ENCODE measurements at regions not wholly inside any gene's neighbourhood (a gene's known extent, or its start where the extent isn't known, plus 50 kb on each side); places are given as distances from the start of the nearest gene placed in this dataset.

- no peak for DNase-seq
- Histone ChIP-seq H3K36me3 (no peaks in the 10 kb centered on the region), H3K4me3 (no peak overlapping the region), H3K27me3 (peaks cover 0 to 4% of the 10 kb centered on the region in 2 donors), H3K27ac (no peak overlapping the region), H3K9me3 (peaks cover 0 to 17% (median 7%) of the 10 kb centered on the region in 3 donors), H3K4me1 (no peaks in the 10 kb centered on the region)
- intact Hi-C loops (cut with DNase I; ENCODE audit: low total_unique reads) = no loop called here
- TF ChIP-seq CTCF (IDR thresholded peaks at IDR 0.05) = no peak
These were observed 73.6 kb upstream of the GNAZ start for GRCh38 chr22:22996511-22997261.

- Histone ChIP-seq H3K27ac (no peak overlapping the region), H3K4me3 (no peak overlapping the region), H3K36me3 (no peaks in the 10 kb centered on the region), H3K9me3 (peaks cover 0 to 17% (median 7%) of the 10 kb centered on the region in 3 donors), H3K4me1 (no peaks in the 10 kb centered on the region), H3K27me3 (peaks cover 0 to 4% of the 10 kb centered on the region in 2 donors)
- TF ChIP-seq CTCF (IDR thresholded peaks at IDR 0.05) = no peak
- no peak for DNase-seq
- intact Hi-C loops (cut with DNase I; ENCODE audit: low total_unique reads) = no loop called here
These were observed 72.9 kb upstream of the GNAZ start for GRCh38 chr22:22997262-22997898.

GRCh38 chr22:22997988-22998387 is 72.3 kb upstream of the GNAZ start:
- no peak for TF ChIP-seq CTCF (IDR thresholded peaks at IDR 0.05)
- Histone ChIP-seq H3K4me1 (no peaks in the 10 kb centered on the region), H3K27me3 (peaks cover 0 to 4% of the 10 kb centered on the region in 2 donors), H3K36me3 (no peaks in the 10 kb centered on the region), H3K9me3 (peaks cover 0 to 17% (median 7%) of the 10 kb centered on the region in 3 donors), H3K4me3 (no peak overlapping the region), H3K27ac (no peak overlapping the region)
- no peak for DNase-seq
- intact Hi-C loops (cut with DNase I; ENCODE audit: low total_unique reads) = no loop called here

GRCh38 chr22:22999523-22999922 is 70.8 kb upstream of the GNAZ start:
- DNase-seq = no peak
- Histone ChIP-seq H3K4me1 (no peaks in the 10 kb centered on the region), H3K4me3 (no peak overlapping the region), H3K9me3 (peaks cover 0 to 17% (median 7%) of the 10 kb centered on the region in 3 donors), H3K36me3 (no peaks in the 10 kb centered on the region), H3K27me3 (peaks cover 0 to 4% of the 10 kb centered on the region in 2 donors), H3K27ac (no peak overlapping the region)
- intact Hi-C loops (cut with DNase I; ENCODE audit: low total_unique reads) = no loop called here
- TF ChIP-seq CTCF (IDR thresholded peaks at IDR 0.05) = no peak

- Histone ChIP-seq H3K9me3 (peaks cover 0 to 17% (median 7%) of the 10 kb centered on the region in 3 donors), H3K36me3 (no peaks in the 10 kb centered on the region), H3K4me1 (no peaks in the 10 kb centered on the region), H3K27ac (no peak overlapping the region), H3K4me3 (no peak overlapping the region), H3K27me3 (peaks cover 0 to 4% of the 10 kb centered on the region in 2 donors)
- no peak for DNase-seq
- intact Hi-C loops (cut with DNase I; ENCODE audit: low total_unique reads) = no loop called here
- TF ChIP-seq CTCF (IDR thresholded peaks at IDR 0.05) = no peak
These were observed 69.5 kb upstream of the GNAZ start for GRCh38 chr22:23000657-23001347.
